Esophagus muscularis mucosa (tissue), 4 donors: ENCODE measurements at regions not wholly inside any gene's neighbourhood (a gene's known extent, or its start where the extent isn't known, plus 50 kb on each side); places are given as distances from the start of the nearest gene placed in this dataset.

Experiments used
- DNase-seq: peaks from one replicate; pipeline ENCODE4 v3.0.0-alpha.2; 2017; ENCODE audit errors: extremely low spot score
- H3K27ac ChIP-seq, 4 donors: fragments of 200-600 bp; sonication (generic); replicated peaks in 1 of 4; 1 replicate in 3 of 4; 2 replicates in 1 of 4; pipeline ENCODE4 v1.5.1; 2016 to 2019; ENCODE audit warnings: mild to moderate bottlenecking in 1 of 4
- H3K27me3 ChIP-seq, 4 donors: fragments of 200-600 bp; sonication (generic); one replicate each; pipeline versions ENCODE4 v1.5.1 to v1.6.0; 2016 to 2019
- H3K36me3 ChIP-seq, 4 donors: fragments of 200-600 bp; sonication (generic); one replicate each; pipeline ENCODE4 v1.5.1; 2016 to 2019
- H3K4me1 ChIP-seq, 4 donors: fragments of 200-600 bp; sonication (generic); one replicate each; pipeline ENCODE4 v1.5.1; 2016 to 2019
- H3K4me3 ChIP-seq, 4 donors: fragments of 200-600 bp; sonication (generic); 1 replicate in 2 of 4; 2 replicates in 2 of 4; pipeline ENCODE4 v1.5.1; 2016 to 2019; ENCODE audit warnings: mild to moderate bottlenecking in 4 of 4, moderate library complexity in 1 of 4
- H3K9me3 ChIP-seq, 4 donors: fragments of 200-600 bp; sonication (generic); 1 replicate in 3 of 4; 2 replicates in 1 of 4; pipeline ENCODE4 v1.5.1; 2016 to 2019
- EP300 ChIP-seq: sonication (generic); formaldehyde crosslinking; IDR thresholded peaks from one replicate; pipeline ENCODE4 v1.6.1; 2017; ENCODE audit warnings: antibody characterized with exemption
- POLR2A ChIP-seq: fragments of 450-650 bp; IDR thresholded peaks from one replicate; pipeline ENCODE4 v1.6.1; 2017; ENCODE audit warnings: antibody characterized with exemption, moderate library complexity, mild to moderate bottlenecking, low read depth
- POLR2AphosphoS5 ChIP-seq, 2 donors: sonication (generic); formaldehyde crosslinking; IDR thresholded peaks; one replicate each; pipeline ENCODE4 v1.6.1; 2017; ENCODE audit warnings: antibody characterized with exemption in 2 of 2
- WGBS: methylation state at CpG from one replicate; pipeline ENCODE4 v1.1.5; 2018; 5-methylcytosine and 5-hydroxymethylcytosine counted together
- intact Hi-C: fragments of 100-400 bp; cut with DNase I; formaldehyde crosslinking; loops from one replicate; pipeline ENCODE4 v1.15.1; 2023
- TF ChIP-seq, protein P1 (sequence below), 3 experiments: fragments of 200-600 bp in 2 of 3; fragments of 450-650 bp in 1 of 3; sonication (generic) in 2 of 3; IDR thresholded peaks; one replicate each; pipeline ENCODE4 v1.5.1; 2017 to 2019; ENCODE audit warnings: antibody characterized with exemption in 3 of 3, mild to moderate bottlenecking in 2 of 3, moderate library complexity in 1 of 3

DNA sequence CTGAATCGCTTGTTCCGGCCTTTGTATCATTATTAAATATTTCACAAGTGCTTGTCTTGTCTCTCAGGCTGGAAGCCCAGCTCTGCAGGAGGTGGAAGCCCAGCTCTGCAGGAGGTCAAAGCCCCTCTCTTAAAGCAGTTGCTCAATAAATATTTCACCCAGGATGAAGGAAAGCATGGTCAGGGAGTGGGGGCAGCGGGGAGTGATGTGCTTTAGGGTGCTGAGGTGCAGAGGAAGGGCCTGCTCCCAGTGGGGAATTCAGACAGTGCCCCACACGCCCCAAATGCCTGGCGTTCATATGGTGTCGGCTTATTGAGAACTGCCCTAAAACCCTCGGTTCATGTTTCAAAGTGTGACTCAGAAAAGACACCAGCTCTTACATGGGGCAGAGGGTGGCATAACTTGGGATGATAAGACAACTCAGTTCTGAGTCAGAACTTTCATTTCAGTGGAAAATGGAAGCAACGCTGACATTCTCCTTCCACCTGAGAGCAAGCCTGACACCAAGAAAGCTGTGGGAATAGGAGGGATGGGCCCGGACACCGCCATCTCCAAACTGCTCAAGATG, 114.3 kb upstream of the DAP start:
- 84% methylated on average over 7 of the region's 10 CpGs for WGBS
- intact Hi-C loops = no loop called here
- Histone ChIP-seq H3K4me3 (no peak overlapping the region), H3K27me3 (peaks cover 0 to 22% (median 2%) of the 10 kb centered on the region in 4 donors), H3K36me3 (no peaks in the 10 kb centered on the region), H3K27ac (no peak overlapping the region), H3K4me1 (no peaks in the 10 kb centered on the region), H3K9me3 (no peaks in the 10 kb centered on the region)
- TF ChIP-seq POLR2A (no peak), EP300 (no peak), POLR2AphosphoS5 (IDR thresholded peaks at IDR 0.05) (no peak)
- TF ChIP-seq, protein P1, sequence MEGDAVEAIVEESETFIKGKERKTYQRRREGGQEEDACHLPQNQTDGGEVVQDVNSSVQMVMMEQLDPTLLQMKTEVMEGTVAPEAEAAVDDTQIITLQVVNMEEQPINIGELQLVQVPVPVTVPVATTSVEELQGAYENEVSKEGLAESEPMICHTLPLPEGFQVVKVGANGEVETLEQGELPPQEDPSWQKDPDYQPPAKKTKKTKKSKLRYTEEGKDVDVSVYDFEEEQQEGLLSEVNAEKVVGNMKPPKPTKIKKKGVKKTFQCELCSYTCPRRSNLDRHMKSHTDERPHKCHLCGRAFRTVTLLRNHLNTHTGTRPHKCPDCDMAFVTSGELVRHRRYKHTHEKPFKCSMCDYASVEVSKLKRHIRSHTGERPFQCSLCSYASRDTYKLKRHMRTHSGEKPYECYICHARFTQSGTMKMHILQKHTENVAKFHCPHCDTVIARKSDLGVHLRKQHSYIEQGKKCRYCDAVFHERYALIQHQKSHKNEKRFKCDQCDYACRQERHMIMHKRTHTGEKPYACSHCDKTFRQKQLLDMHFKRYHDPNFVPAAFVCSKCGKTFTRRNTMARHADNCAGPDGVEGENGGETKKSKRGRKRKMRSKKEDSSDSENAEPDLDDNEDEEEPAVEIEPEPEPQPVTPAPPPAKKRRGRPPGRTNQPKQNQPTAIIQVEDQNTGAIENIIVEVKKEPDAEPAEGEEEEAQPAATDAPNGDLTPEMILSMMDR (IDR thresholded peaks at IDR 0.05) = no peak
- no peak for DNase-seq

DNA sequence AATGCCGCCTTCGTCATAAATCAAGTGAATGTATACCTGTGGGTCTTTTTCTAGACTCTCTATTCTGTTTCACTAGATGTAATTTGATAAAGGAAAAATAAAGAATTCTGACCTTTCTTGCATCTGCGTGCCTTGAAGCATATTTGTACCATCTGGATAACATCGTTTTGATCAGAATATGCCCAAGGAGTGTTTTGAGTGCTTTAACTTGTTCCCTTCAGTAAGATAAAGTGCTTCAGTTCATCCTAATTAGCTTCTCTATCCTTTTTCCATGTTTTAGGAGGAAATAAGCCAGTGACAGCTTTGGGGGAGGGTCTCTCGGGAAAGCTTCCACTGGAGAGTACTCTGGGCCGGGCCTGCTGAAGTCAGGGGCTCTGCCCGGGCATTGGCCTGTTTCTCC, 113.5 kb upstream of the DAP start:
- 62% methylated on average over 7 of the region's 7 CpGs for WGBS
- DNase-seq = no peak
- Histone ChIP-seq H3K27me3 (peaks cover 0 to 22% (median 2%) of the 10 kb centered on the region in 4 donors), H3K9me3 (no peaks in the 10 kb centered on the region), H3K4me1 (no peaks in the 10 kb centered on the region), H3K27ac (no peak overlapping the region), H3K36me3 (no peaks in the 10 kb centered on the region), H3K4me3 (no peak overlapping the region)
- intact Hi-C loops = no loop called here
- TF ChIP-seq POLR2A (no peak), EP300 (no peak), POLR2AphosphoS5 (IDR thresholded peaks at IDR 0.05) (no peak)
- TF ChIP-seq, protein P1 (IDR thresholded peaks at IDR 0.05) = no peak

DNA sequence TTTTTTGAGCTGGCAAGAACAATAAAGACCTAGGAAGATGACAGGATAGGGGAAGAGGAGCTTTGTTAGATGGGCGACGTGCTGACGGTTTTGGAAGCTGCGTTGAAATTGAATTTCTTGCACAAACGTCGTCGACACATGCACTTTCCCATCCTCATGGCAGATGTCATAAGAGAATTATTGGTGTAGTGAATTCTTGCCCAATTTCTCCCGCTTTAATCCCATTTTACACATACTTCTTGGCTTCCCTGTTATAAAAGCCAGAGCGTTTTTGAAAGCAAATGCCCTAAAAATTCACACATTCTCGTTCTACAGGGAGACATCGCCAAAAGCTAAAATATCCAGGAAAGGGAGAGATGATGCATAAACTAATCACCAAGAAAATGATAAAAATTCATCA, 109.8 kb upstream of the DAP start:
- 68% methylated on average over 11 of the region's 11 CpGs for WGBS
- Histone ChIP-seq H3K36me3 (no peaks in the 10 kb centered on the region), H3K4me1 (no peaks in the 10 kb centered on the region), H3K9me3 (no peaks in the 10 kb centered on the region), H3K4me3 (no peak overlapping the region), H3K27me3 (peaks cover 0 to 24% (median 2%) of the 10 kb centered on the region in 4 donors), H3K27ac (no peak overlapping the region)
- intact Hi-C loops = no loop called here
- no peak for DNase-seq
- TF ChIP-seq, protein P1 (IDR thresholded peaks at IDR 0.05) = no peak
- TF ChIP-seq EP300 (no peak), POLR2A (no peak)

DNA sequence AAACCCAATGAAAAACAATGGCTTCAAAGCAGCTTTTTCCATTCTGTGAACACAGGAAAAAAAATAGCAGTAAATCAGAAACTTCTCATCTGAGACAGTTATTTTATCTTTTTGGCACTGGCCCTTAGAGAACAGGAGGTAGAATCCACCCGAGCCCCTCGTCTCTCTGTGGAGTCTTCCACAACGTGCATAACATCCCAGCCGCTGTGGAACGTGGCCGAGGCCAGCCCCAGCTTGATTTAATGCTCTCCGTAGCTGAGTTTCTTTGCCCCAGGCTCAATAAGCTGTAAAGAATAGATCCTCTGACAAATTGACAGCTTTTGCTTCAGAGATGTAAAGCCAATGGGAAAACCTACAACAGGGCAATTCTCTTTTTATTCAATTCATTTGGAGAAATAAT, 107.9 kb upstream of the DAP start:
- Histone ChIP-seq H3K27me3 (peaks cover 0 to 11% (median 2%) of the 10 kb centered on the region in 4 donors), H3K9me3 (no peaks in the 10 kb centered on the region), H3K36me3 (no peaks in the 10 kb centered on the region), H3K4me1 (no peaks in the 10 kb centered on the region), H3K4me3 (no peak overlapping the region), H3K27ac (no peak overlapping the region)
- WGBS = 52% methylated on average over 7 of the region's 7 CpGs
- intact Hi-C loops = no loop called here
- DNase-seq = no peak
- TF ChIP-seq, protein P1 (IDR thresholded peaks at IDR 0.05) = no peak
- TF ChIP-seq EP300 (no peak), POLR2AphosphoS5 (IDR thresholded peaks at IDR 0.05) (no peak), POLR2A (no peak)
